Liver (tissue), 8 donors: ENCODE measurements at regions not wholly inside any gene's neighbourhood (a gene's known extent, or its start where the extent isn't known, plus 50 kb on each side); places are given as distances from the start of the nearest gene placed in this dataset.

ENCODE experiments used
- DNase-seq: peaks from one replicate; pipeline ENCODE4 v3.0.0-alpha.2; 2017; ENCODE audit warnings: low spot score
- H3K27ac ChIP-seq, 2 donors: one replicate each; pipeline ENCODE4 v1.7.0; 2013; ENCODE audit warnings: inconsistent platforms in 2 of 2, low read length in 2 of 2, control low read depth in 1 of 2, low read depth in 1 of 2, mild to moderate bottlenecking in 1 of 2
- H3K27me3 ChIP-seq, 4 donors: one replicate each; pipeline versions ENCODE4 v1.6.1 to v1.7.0; 2013; ENCODE audit warnings: low read length in 3 of 4, inconsistent platforms in 1 of 4, mild to moderate bottlenecking in 1 of 4, moderate library complexity in 1 of 4; ENCODE audit not compliant: control insufficient read depth in 4 of 4, insufficient read depth in 4 of 4
- H3K36me3 ChIP-seq, 4 donors: one replicate each; pipeline versions ENCODE4 v1.6.1 to v1.7.0; 2013; ENCODE audit warnings: low read length in 3 of 4, mild to moderate bottlenecking in 3 of 4, low read depth in 1 of 4, moderate library complexity in 1 of 4; ENCODE audit not compliant: control insufficient read depth in 4 of 4, insufficient read depth in 3 of 4
- H3K4me1 ChIP-seq, 4 donors: one replicate each; pipeline versions ENCODE4 v1.6.1 to v1.7.0; 2013; ENCODE audit warnings: low read length in 3 of 4, mild to moderate bottlenecking in 3 of 4, moderate library complexity in 1 of 4; ENCODE audit not compliant: control insufficient read depth in 4 of 4, insufficient read depth in 4 of 4
- H3K4me3 ChIP-seq, 3 donors: one replicate each; pipeline versions ENCODE4 v1.6.1 to v1.7.0; 2013; ENCODE audit warnings: low read length in 3 of 3, control low read depth in 1 of 3, low read depth in 1 of 3, mild to moderate bottlenecking in 1 of 3
- H3K9ac ChIP-seq, 2 donors: one replicate each; pipeline ENCODE4 v1.7.0; 2013; ENCODE audit warnings: low read length in 2 of 2, mild to moderate bottlenecking in 2 of 2, moderate library complexity in 2 of 2, control low read depth in 1 of 2, low read depth in 1 of 2
- H3K9me3 ChIP-seq, 4 donors: one replicate each; pipeline versions ENCODE4 v1.6.1 to v1.7.0; 2013; ENCODE audit warnings: low read length in 3 of 4; ENCODE audit not compliant: control insufficient read depth in 4 of 4
- ATF3 ChIP-seq: IDR thresholded peaks from 2 replicates; pipeline ENCODE4 v1.6.1; 2016; ENCODE audit warnings: antibody characterized with exemption
- EGR1 ChIP-seq, 2 donors: IDR thresholded peaks; 2 replicates each; pipeline ENCODE4 v1.6.1; 2016 to 2018; ENCODE audit warnings: antibody characterized with exemption in 2 of 2, low read depth in 2 of 2
- FOXA1 ChIP-seq: IDR thresholded peaks from 2 replicates; pipeline ENCODE4 v1.6.1; 2016; ENCODE audit warnings: antibody characterized with exemption
- FOXA2 ChIP-seq: IDR thresholded peaks from 2 replicates; pipeline ENCODE4 v1.6.1; 2016; ENCODE audit warnings: antibody characterized with exemption
- GABPA ChIP-seq, 2 donors: IDR thresholded peaks in 1 of 2; conservative IDR thresholded peaks in 1 of 2; 2 replicates each; pipeline ENCODE4 v1.6.1; 2016; ENCODE audit warnings: antibody characterized with exemption in 2 of 2, mild to moderate bottlenecking in 1 of 2, moderate library complexity in 1 of 2
- HNF4A ChIP-seq, 2 donors: conservative IDR thresholded peaks; 2 replicates each; pipeline ENCODE4 v1.6.1; 2016; ENCODE audit warnings: antibody characterized with exemption in 2 of 2, mild to moderate bottlenecking in 2 of 2
- HNF4G ChIP-seq: IDR thresholded peaks from 2 replicates; pipeline ENCODE4 v1.6.1; 2016; ENCODE audit warnings: antibody characterized with exemption
- JUND ChIP-seq, 2 donors: IDR thresholded peaks; 2 replicates each; pipeline ENCODE4 v1.6.1; 2016; ENCODE audit warnings: antibody characterized with exemption in 2 of 2
- NR2F2 ChIP-seq: IDR thresholded peaks from 2 replicates; pipeline ENCODE4 v1.6.1; 2016; ENCODE audit warnings: antibody characterized with exemption
- RAD21 ChIP-seq, 2 donors: IDR thresholded peaks; 2 replicates each; pipeline ENCODE4 v1.6.1; 2016; ENCODE audit warnings: antibody characterized with exemption in 2 of 2, mild to moderate bottlenecking in 2 of 2
- REST ChIP-seq: IDR thresholded peaks from 2 replicates; pipeline ENCODE4 v1.6.1; 2016; ENCODE audit warnings: antibody characterized with exemption, mild to moderate bottlenecking
- RXRA ChIP-seq, 2 donors: IDR thresholded peaks; 2 replicates each; pipeline ENCODE4 v1.6.1; 2017 to 2018; ENCODE audit warnings: antibody characterized with exemption in 2 of 2, mild to moderate bottlenecking in 1 of 2
- SP1 ChIP-seq: IDR thresholded peaks from 2 replicates; pipeline ENCODE4 v1.6.1; 2018; ENCODE audit warnings: antibody characterized with exemption, mild to moderate bottlenecking
- TAF1 ChIP-seq: conservative IDR thresholded peaks from 2 replicates; pipeline ENCODE4 v1.6.1; 2016; ENCODE audit warnings: antibody characterized with exemption, mild to moderate bottlenecking
- YY1 ChIP-seq: IDR thresholded peaks from 2 replicates; pipeline ENCODE4 v1.6.1; 2016; ENCODE audit warnings: antibody characterized with exemption, mild to moderate bottlenecking
- WGBS: extraction: QIAGEN DNeasy Blood & Tissue Kit; methylation state at CpG from one replicate; pipeline ENCODE4 v1.1.7; 2013; 5-methylcytosine and 5-hydroxymethylcytosine counted together
- TF ChIP-seq, protein P1 (sequence below): fragments of 150-350 bp; IDR thresholded peaks from 2 replicates; pipeline ENCODE4 v1.5.1; 2017; ENCODE audit warnings: improper control_type of control experiment, low read depth, low read length; ENCODE audit not compliant: missing input control
- TF ChIP-seq, protein P2 (sequence below): IDR thresholded peaks from 2 replicates; pipeline ENCODE4 v1.6.1; 2016; ENCODE audit warnings: antibody characterized with exemption
- TF ChIP-seq, protein P3 (sequence below): IDR thresholded peaks from 2 replicates; pipeline ENCODE4 v1.6.1; 2016; ENCODE audit warnings: antibody characterized with exemption
- donor health status: healthy.
- donor health status: healthy.
- donor health status: healthy.
- donor health status: healthy.
- donor health status: healthy.

GRCh38 chr2:203804764-203805485 is 62.6 kb upstream of the CTLA4 start:
- Histone ChIP-seq H3K9me3 (peaks cover 0 to 3% (median 0%) of the 10 kb centered on the region in 4 donors), H3K4me3 (no peak overlapping the region), H3K9ac (no peak overlapping the region), H3K27ac (no peak overlapping the region), H3K4me1 (no peaks in the 10 kb centered on the region), H3K27me3 (no peaks in the 10 kb centered on the region), H3K36me3 (no peaks in the 10 kb centered on the region)
- WGBS = 82% methylated on average over 4 of the region's 4 CpGs
- DNase-seq = no peak
- TF ChIP-seq HNF4G = no peak
- TF ChIP-seq RXRA (IDR thresholded peaks at IDR 0.05) = no peak
- TF ChIP-seq, protein P1, sequence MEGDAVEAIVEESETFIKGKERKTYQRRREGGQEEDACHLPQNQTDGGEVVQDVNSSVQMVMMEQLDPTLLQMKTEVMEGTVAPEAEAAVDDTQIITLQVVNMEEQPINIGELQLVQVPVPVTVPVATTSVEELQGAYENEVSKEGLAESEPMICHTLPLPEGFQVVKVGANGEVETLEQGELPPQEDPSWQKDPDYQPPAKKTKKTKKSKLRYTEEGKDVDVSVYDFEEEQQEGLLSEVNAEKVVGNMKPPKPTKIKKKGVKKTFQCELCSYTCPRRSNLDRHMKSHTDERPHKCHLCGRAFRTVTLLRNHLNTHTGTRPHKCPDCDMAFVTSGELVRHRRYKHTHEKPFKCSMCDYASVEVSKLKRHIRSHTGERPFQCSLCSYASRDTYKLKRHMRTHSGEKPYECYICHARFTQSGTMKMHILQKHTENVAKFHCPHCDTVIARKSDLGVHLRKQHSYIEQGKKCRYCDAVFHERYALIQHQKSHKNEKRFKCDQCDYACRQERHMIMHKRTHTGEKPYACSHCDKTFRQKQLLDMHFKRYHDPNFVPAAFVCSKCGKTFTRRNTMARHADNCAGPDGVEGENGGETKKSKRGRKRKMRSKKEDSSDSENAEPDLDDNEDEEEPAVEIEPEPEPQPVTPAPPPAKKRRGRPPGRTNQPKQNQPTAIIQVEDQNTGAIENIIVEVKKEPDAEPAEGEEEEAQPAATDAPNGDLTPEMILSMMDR = no peak
- TF ChIP-seq FOXA2 = no peak
- no peak for TF ChIP-seq NR2F2
- no peak for TF ChIP-seq FOXA1
- TF ChIP-seq, protein P2, sequence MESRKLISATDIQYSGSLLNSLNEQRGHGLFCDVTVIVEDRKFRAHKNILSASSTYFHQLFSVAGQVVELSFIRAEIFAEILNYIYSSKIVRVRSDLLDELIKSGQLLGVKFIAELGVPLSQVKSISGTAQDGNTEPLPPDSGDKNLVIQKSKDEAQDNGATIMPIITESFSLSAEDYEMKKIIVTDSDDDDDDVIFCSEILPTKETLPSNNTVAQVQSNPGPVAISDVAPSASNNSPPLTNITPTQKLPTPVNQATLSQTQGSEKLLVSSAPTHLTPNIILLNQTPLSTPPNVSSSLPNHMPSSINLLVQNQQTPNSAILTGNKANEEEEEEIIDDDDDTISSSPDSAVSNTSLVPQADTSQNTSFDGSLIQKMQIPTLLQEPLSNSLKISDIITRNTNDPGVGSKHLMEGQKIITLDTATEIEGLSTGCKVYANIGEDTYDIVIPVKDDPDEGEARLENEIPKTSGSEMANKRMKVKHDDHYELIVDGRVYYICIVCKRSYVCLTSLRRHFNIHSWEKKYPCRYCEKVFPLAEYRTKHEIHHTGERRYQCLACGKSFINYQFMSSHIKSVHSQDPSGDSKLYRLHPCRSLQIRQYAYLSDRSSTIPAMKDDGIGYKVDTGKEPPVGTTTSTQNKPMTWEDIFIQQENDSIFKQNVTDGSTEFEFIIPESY = no peak
- TF ChIP-seq, protein P3, sequence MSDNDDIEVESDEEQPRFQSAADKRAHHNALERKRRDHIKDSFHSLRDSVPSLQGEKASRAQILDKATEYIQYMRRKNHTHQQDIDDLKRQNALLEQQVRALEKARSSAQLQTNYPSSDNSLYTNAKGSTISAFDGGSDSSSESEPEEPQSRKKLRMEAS = no peak
- TF ChIP-seq EGR1 (IDR thresholded peaks at IDR 0.05; ENCODE audit: low read depth in 2 of 2) = no peak
- TF ChIP-seq YY1 = no peak
- TF ChIP-seq RAD21 (IDR thresholded peaks at IDR 0.05) = no peak
- no peak for TF ChIP-seq ATF3
- TF ChIP-seq GABPA (IDR thresholded peaks at IDR 0.05 in 1 of 2, conservative IDR thresholded peaks at IDR 0.05 in 1 of 2) = no peak
- TF ChIP-seq JUND (IDR thresholded peaks at IDR 0.05) = no peak
- no peak for TF ChIP-seq TAF1
- TF ChIP-seq SP1 = no peak
- no peak for TF ChIP-seq HNF4A (conservative IDR thresholded peaks at IDR 0.05)
- TF ChIP-seq REST = no peak
